GM18873 (cell line): ENCODE measurements at regions not wholly inside any gene's neighbourhood (a gene's known extent, or its start where the extent isn't known, plus 50 kb on each side); places are given as distances from the start of the nearest gene placed in this dataset.

Experiments used
- ATAC-seq: cut with Tn5 transposase; IDR thresholded peaks from one replicate; pipeline ENCODE4 v1.9.1; 2021; ENCODE audit warnings: mild to moderate bottlenecking, moderate library complexity, moderate number of reproducible peaks; ENCODE audit not compliant: unreplicated experiment, low FRiP score

- ATAC-seq, result no peak
Observed at GRCh38 chr18:28999726-29000125, 822.8 kb upstream of the CDH2 start.

DNA sequence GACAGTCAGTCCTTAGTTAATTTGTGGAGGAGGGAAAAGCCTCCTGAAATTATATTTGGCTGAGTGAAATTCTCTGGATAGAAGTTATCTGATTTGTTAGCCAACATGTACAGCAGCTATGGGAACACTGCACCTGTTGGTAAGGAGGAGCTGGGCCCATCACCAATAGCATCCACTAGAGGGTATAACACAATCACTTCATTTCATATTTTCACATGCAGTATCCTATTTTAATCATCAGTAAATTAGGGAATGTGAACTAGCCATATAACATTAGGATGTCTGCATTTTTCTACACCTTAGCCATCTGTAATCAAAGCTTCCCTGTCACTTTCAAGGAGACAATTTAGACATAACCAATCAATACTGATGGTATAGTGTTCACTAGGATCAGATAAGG lies 818.4 kb upstream of the CDH2 start:
- ATAC-seq, result no peak

DNA sequence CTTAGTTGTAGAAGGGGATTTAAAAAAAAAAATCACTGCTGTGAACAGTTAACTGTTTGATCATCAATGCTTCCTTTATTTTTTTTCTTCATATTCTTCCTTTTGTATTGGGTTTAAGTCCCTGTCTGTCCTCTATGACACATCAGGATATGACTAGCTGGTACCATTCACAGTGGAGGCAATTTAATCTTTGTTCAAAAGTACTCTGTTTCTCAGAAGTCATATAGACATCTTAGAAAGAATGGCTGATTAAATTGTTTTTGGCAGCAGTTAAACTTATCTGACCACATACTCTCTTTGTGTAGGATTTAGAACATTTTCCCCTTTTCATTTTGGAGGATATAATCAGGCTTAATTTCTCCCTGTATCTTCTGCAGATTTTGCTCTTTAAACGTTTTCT lies 807.8 kb upstream of the CDH2 start:
- ATAC-seq, result no peak

GRCh38 chr18:28974504-28974903 lies 797.6 kb upstream of the CDH2 start:
- no peak for ATAC-seq

DNA sequence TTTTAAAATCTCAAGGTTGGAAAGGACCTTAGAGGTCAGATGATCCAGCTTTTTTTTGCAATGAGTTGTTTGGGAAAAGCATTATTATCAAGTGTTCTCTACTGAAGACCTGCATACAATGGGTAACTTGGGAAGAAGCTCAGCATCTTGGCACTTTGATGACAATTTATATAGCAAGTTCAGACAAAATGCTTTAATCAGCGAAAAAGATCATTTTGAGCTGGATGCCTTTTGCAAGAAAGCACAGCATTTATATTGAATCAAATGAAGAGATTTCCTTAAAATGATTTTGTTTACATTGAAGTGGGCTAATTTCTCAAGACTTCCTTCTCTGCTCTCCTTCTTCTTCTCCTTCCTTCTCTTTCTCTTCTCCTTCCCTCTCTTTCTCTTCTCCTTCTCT lies 796.4 kb upstream of the CDH2 start:
- no peak for ATAC-seq

GRCh38 chr18:28972333-28972907 lies 795.5 kb upstream of the CDH2 start:
- ATAC-seq, result no peak

DNA sequence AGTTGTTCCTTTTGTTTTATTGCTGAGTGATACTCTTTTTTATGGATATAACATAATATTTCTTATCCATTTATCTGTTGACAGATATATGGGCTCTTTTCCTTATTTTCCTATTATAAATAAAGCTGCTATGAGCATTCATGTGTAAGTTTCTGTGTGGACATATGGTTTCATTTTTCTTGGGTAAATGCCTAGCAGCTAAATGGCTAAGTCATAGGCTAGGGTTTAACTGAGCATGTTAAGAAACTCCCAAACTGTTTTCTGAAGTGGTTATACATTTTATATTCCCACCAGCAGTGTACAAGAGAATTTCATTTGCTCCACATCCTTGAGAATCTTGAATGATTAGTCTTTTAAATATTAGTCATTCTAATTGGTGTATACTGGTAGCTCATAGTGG lies 786.6 kb upstream of the CDH2 start:
- ATAC-seq, result no peak

DNA sequence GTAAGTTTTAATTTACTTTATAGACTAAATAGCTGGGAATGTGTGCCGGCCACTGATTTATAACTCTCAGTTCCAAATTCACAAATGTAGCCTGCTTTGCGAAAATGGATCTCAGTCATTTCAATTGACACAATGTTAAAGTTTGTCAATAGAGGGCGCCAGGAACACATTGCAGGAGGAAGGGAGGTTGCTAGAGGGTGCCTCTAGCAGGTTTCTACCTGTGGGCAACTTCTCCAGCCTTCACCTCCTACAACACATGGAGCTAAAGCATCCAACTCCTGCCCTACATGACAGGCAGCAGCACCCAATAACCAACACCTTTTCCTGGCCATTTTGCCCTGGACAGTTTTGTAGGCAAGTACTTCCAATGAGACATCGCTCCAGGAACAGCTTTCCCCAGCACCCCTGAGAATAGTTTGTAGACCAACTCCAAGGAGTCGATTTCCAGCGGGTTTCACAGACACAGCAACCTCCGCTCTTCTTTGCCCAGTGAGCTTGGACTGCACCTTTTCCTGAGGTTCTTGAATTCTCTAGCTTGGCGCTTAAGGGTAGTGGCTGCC lies 784.8 kb upstream of the CDH2 start:
- no peak for ATAC-seq

GRCh38 chr18:28960146-28960545 lies 783.2 kb upstream of the CDH2 start:
- ATAC-seq, result no peak

- no peak for ATAC-seq
Observed at GRCh38 chr18:28952339-28952738, 775.4 kb upstream of the CDH2 start.

GRCh38 chr18:28947900-28948299 lies 771.0 kb upstream of the CDH2 start:
- no peak for ATAC-seq

- no peak for ATAC-seq
Observed at GRCh38 chr18:28946471-28946870, 769.5 kb upstream of the CDH2 start.

DNA sequence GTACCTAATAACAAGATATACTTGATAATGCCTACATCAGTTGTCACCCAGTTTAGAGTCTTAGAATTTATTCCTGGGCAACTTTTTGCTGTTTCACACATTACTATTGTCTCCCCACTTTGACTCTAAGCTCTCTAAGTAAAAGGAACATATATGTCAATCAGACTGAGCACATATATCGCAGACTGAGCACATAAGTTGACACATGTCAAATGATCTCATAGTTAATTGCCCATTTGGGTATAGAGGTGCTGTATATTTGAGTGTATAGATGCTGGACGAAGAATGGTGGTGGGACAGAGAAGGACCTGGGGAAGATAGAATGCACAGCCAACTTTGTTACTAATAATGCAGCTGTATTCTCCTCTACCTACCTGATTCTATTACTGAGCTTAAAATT lies 746.0 kb upstream of the CDH2 start:
- ATAC-seq, result no peak

DNA sequence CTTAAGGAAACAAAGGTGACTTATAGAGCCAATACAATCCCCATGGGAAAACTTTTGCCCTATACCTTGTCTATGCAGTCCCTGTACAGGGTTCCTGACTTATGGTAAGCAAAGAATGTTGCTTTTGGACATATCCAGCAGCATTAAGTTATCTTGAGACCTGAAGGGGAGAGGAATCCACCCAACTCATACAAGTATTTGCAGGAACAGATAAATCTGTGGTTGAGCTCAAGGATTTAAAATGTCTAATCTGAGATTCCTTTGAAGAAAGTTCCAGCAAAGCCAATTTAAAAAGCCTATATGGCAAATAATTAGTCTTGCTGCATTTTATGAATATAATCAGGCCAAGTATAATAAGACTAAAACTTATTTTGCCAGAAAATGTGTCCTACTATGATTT lies 739.5 kb upstream of the CDH2 start:
- ATAC-seq, result no peak

GRCh38 chr18:28905509-28905908 lies 728.6 kb upstream of the CDH2 start:
- no peak for ATAC-seq

DNA sequence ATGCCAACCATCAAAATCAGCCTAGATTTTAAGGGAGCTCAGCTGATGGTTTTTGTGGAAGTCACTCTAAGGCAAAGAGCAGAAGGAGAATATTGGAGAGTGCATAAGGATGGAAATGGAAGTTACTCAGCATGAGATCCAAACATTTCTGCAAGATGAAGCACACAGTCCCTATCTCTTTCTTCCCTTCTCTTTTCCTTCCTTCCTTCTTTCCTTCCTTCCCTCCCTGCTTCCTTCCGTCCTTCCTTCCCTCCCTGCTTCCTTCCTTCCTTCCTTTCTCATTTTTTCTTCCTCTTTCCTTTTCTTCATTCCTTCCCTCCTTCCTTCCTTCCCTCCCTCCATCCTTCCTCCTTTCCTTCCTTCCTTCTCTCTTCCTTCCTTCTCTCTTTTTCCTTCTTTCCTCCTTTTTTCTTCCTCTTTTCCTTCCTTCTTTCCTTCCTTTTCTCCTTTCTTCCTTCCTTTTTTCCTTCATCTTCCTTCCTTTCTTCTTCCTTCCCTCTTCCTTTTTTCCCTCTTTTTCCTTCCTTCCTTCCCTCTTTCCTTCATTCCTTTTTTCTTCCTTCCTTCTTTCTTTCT lies 727.9 kb upstream of the CDH2 start:
- ATAC-seq, result no peak

- no peak for ATAC-seq
Observed at GRCh38 chr18:28903306-28903705, 726.4 kb upstream of the CDH2 start.

DNA sequence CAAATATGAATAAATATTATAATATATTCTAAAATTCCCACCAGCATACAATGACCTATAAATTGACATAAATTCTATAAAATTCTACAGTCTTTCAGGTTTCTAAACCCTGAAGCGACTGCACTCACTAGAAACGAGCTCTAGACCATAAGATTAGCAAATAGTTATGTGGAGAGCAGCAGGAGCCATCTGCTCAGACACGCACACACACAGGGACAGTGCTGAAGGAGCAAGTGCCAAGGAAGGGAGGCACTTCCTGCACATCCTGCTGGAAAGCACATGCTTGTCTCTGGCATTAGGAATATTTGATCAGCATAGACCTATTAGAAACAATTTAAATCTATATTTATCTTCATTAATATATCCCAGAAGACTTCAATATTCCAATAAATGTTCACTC lies 713.9 kb upstream of the CDH2 start:
- no peak for ATAC-seq

GRCh38 chr18:28884304-28884703 lies 707.4 kb upstream of the CDH2 start:
- no peak for ATAC-seq

DNA sequence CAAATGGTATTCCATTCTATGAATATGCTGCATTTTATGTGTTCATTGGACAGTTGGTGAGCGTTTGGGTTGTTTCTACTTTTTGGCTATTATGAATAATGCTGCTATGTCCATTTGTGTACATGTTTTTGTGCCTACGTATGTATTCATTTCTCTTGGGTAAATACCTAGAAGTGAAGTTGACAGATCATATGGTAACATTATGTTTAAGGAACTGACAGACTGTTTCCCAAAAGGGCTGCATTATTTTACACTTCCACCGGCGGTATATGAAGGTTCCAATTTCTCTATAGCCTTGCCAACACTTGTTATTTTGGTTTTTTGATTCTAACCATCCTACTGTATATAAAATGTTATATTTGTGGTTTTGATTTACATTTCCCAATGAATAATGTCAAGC lies 703.9 kb upstream of the CDH2 start:
- ATAC-seq, result no peak

- no peak for ATAC-seq
Observed at GRCh38 chr18:28875059-28875458, 698.1 kb upstream of the CDH2 start.

GRCh38 chr18:28863396-28863795 lies 686.5 kb upstream of the CDH2 start:
- no peak for ATAC-seq

DNA sequence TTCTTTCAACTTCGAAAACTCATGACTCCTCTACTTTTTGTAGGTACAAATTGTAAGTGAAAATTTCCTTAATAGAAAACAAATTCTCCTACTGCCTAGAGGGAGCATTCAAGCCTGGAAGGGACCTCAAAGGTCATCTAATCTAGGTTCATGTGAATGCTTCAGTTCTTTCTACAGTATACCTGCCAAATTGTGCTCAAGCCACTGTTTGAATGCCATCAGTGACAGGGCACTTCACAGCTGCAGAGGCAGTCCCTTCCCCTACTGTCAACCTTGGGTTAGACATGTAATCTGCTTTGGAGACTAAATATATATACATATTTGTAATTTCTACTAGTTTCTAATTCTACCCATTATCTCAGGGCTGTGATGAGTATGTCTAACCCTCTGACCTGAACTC lies 681.3 kb upstream of the CDH2 start:
- ATAC-seq, result no peak
